ENCODE measurements at regions not wholly inside any gene's neighbourhood (a gene's known extent, or its start where the extent isn't known, plus 50 kb on each side); places are given as distances from the start of the nearest gene placed in this dataset.

GRCh38 chr3:110383356-110383755 is 688.3 kb upstream of the NECTIN3 start:
- intact Hi-C loops (cut with DNase I) = no loop called here
- Histone ChIP-seq H3K4me1 (replicated peaks) (no peaks in the 10 kb centered on the region), H3K36me3 (no peaks in the 10 kb centered on the region), H3K27me3 (replicated peaks; ENCODE audit: insufficient read depth) (no peaks in the 10 kb centered on the region), H3K27ac (no peak overlapping the region), H3K4me3 (no peak overlapping the region), H3K9me3 (no peaks in the 10 kb centered on the region)
- no peak for DNase-seq (ENCODE audit: low spot score)
- TF ChIP-seq POLR2A (IDR thresholded peaks at IDR 0.05) (no peak), POLR2AphosphoS5 (IDR thresholded peaks at IDR 0.05) (no peak), CTCF (IDR thresholded peaks at IDR 0.05) (no peak)

DNA sequence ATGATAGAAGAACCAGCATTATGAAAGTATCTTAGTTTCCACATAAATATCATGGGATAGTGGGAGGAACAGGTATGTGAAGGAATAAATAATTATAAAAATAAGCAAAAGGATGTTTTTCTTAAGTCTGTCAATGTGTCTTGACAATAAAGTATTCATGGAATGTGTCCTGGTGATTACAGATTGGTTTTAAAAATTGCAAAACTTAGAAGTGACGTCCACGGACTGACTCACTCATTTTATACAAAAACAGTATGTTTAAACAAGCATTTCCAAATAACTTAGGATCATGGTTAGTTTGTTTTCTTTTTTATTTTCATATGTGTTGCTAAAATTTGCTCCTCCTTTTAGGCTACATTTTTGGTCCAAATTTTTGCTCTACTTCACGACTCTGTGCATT is 687.0 kb upstream of the NECTIN3 start:
- TF ChIP-seq CTCF (IDR thresholded peaks at IDR 0.05) = no peak
- no peak for TF ChIP-seq POLR2AphosphoS5 (IDR thresholded peaks at IDR 0.05)
- no peak for TF ChIP-seq POLR2A (IDR thresholded peaks at IDR 0.05)
- no peak overlapping the region for H3K27ac ChIP-seq
- no peak overlapping the region for H3K4me3 ChIP-seq
- WGBS = 80% methylated on average over 3 of the region's 3 CpGs
- DNase-seq (ENCODE audit: low spot score) = no peak
- intact Hi-C loops (cut with DNase I) = no loop called here
- no peaks in the 10 kb centered on the region for H3K9me3 ChIP-seq
- H3K4me1 ChIP-seq (replicated peaks) = no peaks in the 10 kb centered on the region
- no peaks in the 10 kb centered on the region for H3K27me3 ChIP-seq (replicated peaks; ENCODE audit: insufficient read depth)
- H3K36me3 ChIP-seq = no peaks in the 10 kb centered on the region

DNA sequence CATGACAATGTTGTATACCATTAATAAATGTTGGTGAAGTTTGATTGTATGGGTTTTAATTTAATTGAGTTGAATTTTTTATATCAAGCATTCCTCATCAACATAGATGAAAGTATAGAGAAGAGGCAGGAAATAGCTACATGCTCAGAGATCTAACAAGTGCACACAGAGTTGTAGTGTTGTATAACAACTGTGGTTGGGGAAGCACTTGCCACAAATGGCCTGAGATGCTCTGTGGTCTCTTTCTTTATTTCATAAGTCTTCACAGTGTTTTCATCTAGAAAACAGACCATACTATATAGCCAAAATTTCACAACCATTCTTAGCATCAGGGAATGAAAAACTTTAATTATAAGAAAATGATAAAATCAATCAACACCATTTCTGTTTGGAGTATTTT is 682.6 kb upstream of the NECTIN3 start:
- Histone ChIP-seq H3K36me3 (no peaks in the 10 kb centered on the region), H3K27ac (no peak overlapping the region), H3K4me1 (replicated peaks) (no peaks in the 10 kb centered on the region), H3K9me3 (no peaks in the 10 kb centered on the region), H3K27me3 (replicated peaks; ENCODE audit: insufficient read depth) (no peaks in the 10 kb centered on the region), H3K4me3 (no peak overlapping the region)
- intact Hi-C loops (cut with DNase I) = no loop called here
- no peak for DNase-seq (ENCODE audit: low spot score)
- no peak for TF ChIP-seq POLR2A (IDR thresholded peaks at IDR 0.05)
- TF ChIP-seq CTCF (IDR thresholded peaks at IDR 0.05) = no peak
- TF ChIP-seq POLR2AphosphoS5 (IDR thresholded peaks at IDR 0.05) = no peak

- Histone ChIP-seq H3K9me3 (no peaks in the 10 kb centered on the region), H3K27ac (no peak overlapping the region), H3K4me3 (no peak overlapping the region), H3K4me1 (replicated peaks) (no peaks in the 10 kb centered on the region), H3K27me3 (replicated peaks; ENCODE audit: insufficient read depth) (no peaks in the 10 kb centered on the region), H3K36me3 (no peaks in the 10 kb centered on the region)
- TF ChIP-seq POLR2A (IDR thresholded peaks at IDR 0.05) = no peak
- TF ChIP-seq POLR2AphosphoS5 (IDR thresholded peaks at IDR 0.05) = no peak
- no peak for TF ChIP-seq CTCF (IDR thresholded peaks at IDR 0.05)
- intact Hi-C loops (cut with DNase I) = no loop called here
- DNase-seq (ENCODE audit: low spot score) = no peak
Observed at GRCh38 chr3:110390372-110390771, 681.2 kb upstream of the NECTIN3 start.

GRCh38 chr3:110391042-110391441 is 680.6 kb upstream of the NECTIN3 start:
- no peaks in the 10 kb centered on the region for H3K36me3 ChIP-seq
- TF ChIP-seq POLR2A (IDR thresholded peaks at IDR 0.05) (no peak), POLR2AphosphoS5 (IDR thresholded peaks at IDR 0.05) (no peak), CTCF (IDR thresholded peaks at IDR 0.05) (no peak)
- no peak for DNase-seq (ENCODE audit: low spot score)
- intact Hi-C loops (cut with DNase I) = no loop called here
- no peak overlapping the region for H3K4me3 ChIP-seq
- no peaks in the 10 kb centered on the region for H3K27me3 ChIP-seq (replicated peaks; ENCODE audit: insufficient read depth)
- no peaks in the 10 kb centered on the region for H3K4me1 ChIP-seq (replicated peaks)
- H3K9me3 ChIP-seq = no peaks in the 10 kb centered on the region
- H3K27ac ChIP-seq = no peak overlapping the region
- 54% methylated on average over 3 of the region's 3 CpGs for WGBS

Measured in prostate gland (tissue), 2 donors.